ENCODE measurements at regions not wholly inside any gene's neighbourhood (a gene's known extent, or its start where the extent isn't known, plus 50 kb on each side); places are given as distances from the start of the nearest gene placed in this dataset.

- TF ChIP-seq, protein P1, sequence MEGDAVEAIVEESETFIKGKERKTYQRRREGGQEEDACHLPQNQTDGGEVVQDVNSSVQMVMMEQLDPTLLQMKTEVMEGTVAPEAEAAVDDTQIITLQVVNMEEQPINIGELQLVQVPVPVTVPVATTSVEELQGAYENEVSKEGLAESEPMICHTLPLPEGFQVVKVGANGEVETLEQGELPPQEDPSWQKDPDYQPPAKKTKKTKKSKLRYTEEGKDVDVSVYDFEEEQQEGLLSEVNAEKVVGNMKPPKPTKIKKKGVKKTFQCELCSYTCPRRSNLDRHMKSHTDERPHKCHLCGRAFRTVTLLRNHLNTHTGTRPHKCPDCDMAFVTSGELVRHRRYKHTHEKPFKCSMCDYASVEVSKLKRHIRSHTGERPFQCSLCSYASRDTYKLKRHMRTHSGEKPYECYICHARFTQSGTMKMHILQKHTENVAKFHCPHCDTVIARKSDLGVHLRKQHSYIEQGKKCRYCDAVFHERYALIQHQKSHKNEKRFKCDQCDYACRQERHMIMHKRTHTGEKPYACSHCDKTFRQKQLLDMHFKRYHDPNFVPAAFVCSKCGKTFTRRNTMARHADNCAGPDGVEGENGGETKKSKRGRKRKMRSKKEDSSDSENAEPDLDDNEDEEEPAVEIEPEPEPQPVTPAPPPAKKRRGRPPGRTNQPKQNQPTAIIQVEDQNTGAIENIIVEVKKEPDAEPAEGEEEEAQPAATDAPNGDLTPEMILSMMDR (IDR thresholded peaks at IDR 0.05) = no peak
- TF ChIP-seq POLR2A (IDR thresholded peaks at IDR 0.05) = no peak
Measured at GRCh38 chr12:118763234-118763633, 218.1 kb upstream of the SRRM4 start.
